ENCODE measurements at regions not wholly inside any gene's neighbourhood (a gene's known extent, or its start where the extent isn't known, plus 50 kb on each side); places are given as distances from the start of the nearest gene placed in this dataset.
A peak's percentile ranks its signal among the peaks of the same experiment; 100 is the strongest.
"Not testable (repeated sequence)": the region's sequence is repeated elsewhere in the genome, so short reads cannot be mapped to it uniquely, and the experiment has no call there.

DNA sequence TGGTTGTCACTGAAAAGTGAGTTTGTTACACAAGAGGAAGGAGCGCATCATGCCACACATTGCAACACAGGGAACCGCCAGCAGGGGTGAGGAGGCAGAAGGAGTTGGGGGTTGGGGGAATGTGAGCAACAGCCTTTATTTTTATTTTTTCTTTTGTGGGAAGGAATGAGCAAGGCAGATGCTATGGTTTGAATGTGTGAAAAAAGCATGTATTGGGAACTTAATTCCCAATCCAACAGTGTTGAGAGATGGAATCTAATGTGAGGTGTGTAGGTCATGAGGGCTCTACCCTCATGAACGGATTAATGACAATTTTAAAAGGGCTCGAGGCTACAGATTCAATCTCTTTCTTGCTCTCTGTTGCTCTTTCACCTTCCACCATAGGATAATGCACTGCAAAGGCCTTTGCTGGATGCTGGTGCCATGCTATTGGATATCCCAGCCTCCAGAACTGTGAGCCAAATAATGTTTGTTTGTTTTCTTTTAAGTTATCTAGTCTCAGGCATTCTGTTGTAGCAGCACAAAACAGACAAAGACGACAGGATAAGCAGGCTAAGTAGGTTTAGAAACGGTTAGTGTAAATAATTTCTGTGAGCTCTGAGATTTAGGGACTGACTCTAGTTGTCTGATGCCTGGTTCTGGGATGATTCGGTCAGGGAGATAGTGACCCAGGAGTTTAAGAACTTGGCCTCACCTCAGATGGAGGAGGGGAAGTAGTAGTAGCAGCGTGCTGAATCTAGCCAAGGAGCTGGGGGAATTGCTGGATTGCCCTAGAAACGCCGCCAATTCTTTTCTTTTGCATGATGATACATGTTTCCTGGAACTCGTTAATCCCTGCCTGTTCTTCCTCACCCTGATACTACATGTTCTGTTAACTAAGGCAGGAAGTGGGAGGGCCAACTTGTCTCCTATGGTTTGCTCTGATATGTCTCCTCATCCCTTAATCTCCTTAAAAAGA lies 156.6 kb upstream of the CTSO start:
- intact Hi-C loops (cut with micrococcal nuclease): no loop called here
- no peak overlapping the region for H3K9ac ChIP-seq (ENCODE audit: low read length)

DNA sequence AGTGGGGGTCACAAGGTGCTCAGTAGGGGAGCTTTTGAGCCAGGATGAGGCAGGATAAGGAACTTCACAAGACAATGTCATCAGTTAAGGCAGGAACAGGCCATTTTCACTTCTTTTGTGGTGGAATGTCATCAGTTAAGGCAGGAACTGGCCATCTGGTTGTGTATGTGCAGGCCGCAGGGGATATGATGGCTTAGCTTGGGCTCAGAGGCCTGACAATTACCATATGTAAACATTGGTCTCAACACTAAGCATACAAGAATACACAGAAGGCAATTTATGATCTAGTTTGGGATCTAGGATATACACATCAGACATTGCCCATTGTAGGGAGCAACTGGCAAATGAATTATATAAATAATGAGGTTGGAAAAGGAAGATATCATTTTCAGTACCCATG lies 155.4 kb upstream of the CTSO start:
- BruUV-seq (replicated peaks); H4K20me1 ChIP-seq (ENCODE audit: insufficient read depth); H3K36me3 ChIP-seq (ENCODE audit: control insufficient read depth in 1 of 2, insufficient read depth in 2 of 2, low read length in 2 of 2); H3K9me3 ChIP-seq (ENCODE audit: control insufficient read depth in 1 of 2, insufficient read depth in 1 of 2, low read depth in 1 of 2, low read length in 2 of 2); H3K4me2 ChIP-seq (ENCODE audit: low read length); RAD21 ChIA-PET (ENCODE audit: low non-redundant PET in 1 of 2, low total read pairs in 2 of 2, uncharacterized antibody in 2 of 2, unreplicated experiment in 2 of 2); DNase-seq (ENCODE audit: low read depth, low spot score); H3K9ac ChIP-seq (ENCODE audit: low read length); H3K9me2 ChIP-seq (ENCODE audit: insufficient read depth); H3K4me1 ChIP-seq (ENCODE audit: control insufficient read depth in 1 of 2, insufficient read depth in 2 of 2, low read length in 2 of 2); CTCF ChIA-PET; H3K27ac ChIP-seq (ENCODE audit: low read depth, low read length); H3K27me3 ChIP-seq (ENCODE audit: insufficient read depth, low read length); ATAC-seq; intact Hi-C loops (cut with micrococcal nuclease); H3K4me3 ChIP-seq (replicated peaks in 1 of 2; ENCODE audit: low read depth in 1 of 2, low read length in 2 of 2); H3K79me2 ChIP-seq (ENCODE audit: insufficient read depth, low read length); POLR2A ChIA-PET: not testable (repeated sequence)
- H2AFZ ChIP-seq (ENCODE audit: low read depth, low read length, poor library complexity, severe bottlenecking): peak overlapping the region; percentile 58

More for the DNA sequence above, 156.6 kb upstream of the CTSO start:
- ChIA-PET RAD21 (ENCODE audit: low non-redundant PET in 1 of 2, low total read pairs in 2 of 2, uncharacterized antibody in 2 of 2, unreplicated experiment in 2 of 2) (no interaction called here), POLR2A (no interaction called here), CTCF (no interaction called here)
- Histone ChIP-seq H3K4me1 (ENCODE audit: control insufficient read depth in 1 of 2, insufficient read depth in 2 of 2, low read length in 2 of 2) (peaks cover 0 to under 1% of the 10 kb centered on the region in 2 experiments; a peak in 1 of 4 replicates), H3K4me3 (replicated peaks in 1 of 2; ENCODE audit: low read depth in 1 of 2, low read length in 2 of 2) (no peak overlapping the region), H3K79me2 (ENCODE audit: insufficient read depth, low read length) (no peaks in the 10 kb centered on the region), H3K27ac (ENCODE audit: low read depth, low read length) (no peak overlapping the region), H3K27me3 (ENCODE audit: insufficient read depth, low read length) (no peaks in the 10 kb centered on the region), H4K20me1 (ENCODE audit: insufficient read depth) (no peaks in the 10 kb centered on the region), H3K4me2 (ENCODE audit: low read length) (no peak overlapping the region), H3K9me3 (ENCODE audit: control insufficient read depth in 1 of 2, insufficient read depth in 1 of 2, low read depth in 1 of 2, low read length in 2 of 2) (no peaks in the 10 kb centered on the region), H3K9me2 (ENCODE audit: insufficient read depth) (no peaks in the 10 kb centered on the region), H2AFZ (ENCODE audit: low read depth, low read length, poor library complexity, severe bottlenecking) (peak overlapping the region; percentile 9), H3K36me3 (ENCODE audit: control insufficient read depth in 1 of 2, insufficient read depth in 2 of 2, low read length in 2 of 2) (no peaks in the 10 kb centered on the region)
- no peak for DNase-seq (ENCODE audit: low read depth, low spot score)
- peak; percentile 63 for ATAC-seq
- TF ChIP-seq, protein P1, sequence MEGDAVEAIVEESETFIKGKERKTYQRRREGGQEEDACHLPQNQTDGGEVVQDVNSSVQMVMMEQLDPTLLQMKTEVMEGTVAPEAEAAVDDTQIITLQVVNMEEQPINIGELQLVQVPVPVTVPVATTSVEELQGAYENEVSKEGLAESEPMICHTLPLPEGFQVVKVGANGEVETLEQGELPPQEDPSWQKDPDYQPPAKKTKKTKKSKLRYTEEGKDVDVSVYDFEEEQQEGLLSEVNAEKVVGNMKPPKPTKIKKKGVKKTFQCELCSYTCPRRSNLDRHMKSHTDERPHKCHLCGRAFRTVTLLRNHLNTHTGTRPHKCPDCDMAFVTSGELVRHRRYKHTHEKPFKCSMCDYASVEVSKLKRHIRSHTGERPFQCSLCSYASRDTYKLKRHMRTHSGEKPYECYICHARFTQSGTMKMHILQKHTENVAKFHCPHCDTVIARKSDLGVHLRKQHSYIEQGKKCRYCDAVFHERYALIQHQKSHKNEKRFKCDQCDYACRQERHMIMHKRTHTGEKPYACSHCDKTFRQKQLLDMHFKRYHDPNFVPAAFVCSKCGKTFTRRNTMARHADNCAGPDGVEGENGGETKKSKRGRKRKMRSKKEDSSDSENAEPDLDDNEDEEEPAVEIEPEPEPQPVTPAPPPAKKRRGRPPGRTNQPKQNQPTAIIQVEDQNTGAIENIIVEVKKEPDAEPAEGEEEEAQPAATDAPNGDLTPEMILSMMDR (IDR thresholded peaks at IDR 0.05 in 2 of 3, conservative IDR thresholded peaks at IDR 0.05 in 1 of 3; ENCODE audit: borderline replicate concordance in 1 of 3, insufficient read depth in 1 of 3, low read depth in 2 of 3, low read length in 2 of 3): peak in 2 of 3 experiments; percentile 47 to 55; a peak in 4 of 6 replicates
- TF ChIP-seq EZH2 (IDR thresholded peaks at IDR 0.05) (no peak), CEBPB (IDR thresholded peaks at IDR 0.05; ENCODE audit: low read depth) (peak; percentile 43), EGR1 (IDR thresholded peaks at IDR 0.05; ENCODE audit: low read depth) (no peak), SP1 (IDR thresholded peaks at IDR 0.05; ENCODE audit: low read depth) (no peak), POLR2AphosphoS5 (IDR thresholded peaks at IDR 0.05; ENCODE audit: low read depth, low read length) (no peak), ATF3 (IDR thresholded peaks at IDR 0.05) (no peak), MAX (IDR thresholded peaks at IDR 0.05) (no peak)
- TF ChIP-seq, protein P2, sequence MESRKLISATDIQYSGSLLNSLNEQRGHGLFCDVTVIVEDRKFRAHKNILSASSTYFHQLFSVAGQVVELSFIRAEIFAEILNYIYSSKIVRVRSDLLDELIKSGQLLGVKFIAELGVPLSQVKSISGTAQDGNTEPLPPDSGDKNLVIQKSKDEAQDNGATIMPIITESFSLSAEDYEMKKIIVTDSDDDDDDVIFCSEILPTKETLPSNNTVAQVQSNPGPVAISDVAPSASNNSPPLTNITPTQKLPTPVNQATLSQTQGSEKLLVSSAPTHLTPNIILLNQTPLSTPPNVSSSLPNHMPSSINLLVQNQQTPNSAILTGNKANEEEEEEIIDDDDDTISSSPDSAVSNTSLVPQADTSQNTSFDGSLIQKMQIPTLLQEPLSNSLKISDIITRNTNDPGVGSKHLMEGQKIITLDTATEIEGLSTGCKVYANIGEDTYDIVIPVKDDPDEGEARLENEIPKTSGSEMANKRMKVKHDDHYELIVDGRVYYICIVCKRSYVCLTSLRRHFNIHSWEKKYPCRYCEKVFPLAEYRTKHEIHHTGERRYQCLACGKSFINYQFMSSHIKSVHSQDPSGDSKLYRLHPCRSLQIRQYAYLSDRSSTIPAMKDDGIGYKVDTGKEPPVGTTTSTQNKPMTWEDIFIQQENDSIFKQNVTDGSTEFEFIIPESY (IDR thresholded peaks at IDR 0.05; ENCODE audit: extremely low read depth, insufficient replicate concordance, low read length): no peak
- no TSS peak for BruUV-seq (replicated peaks)

Measured in HCT116 (cell line).